ENCODE measurements at regions not wholly inside any gene's neighbourhood (a gene's known extent, or its start where the extent isn't known, plus 50 kb on each side); places are given as distances from the start of the nearest gene placed in this dataset.

DNA sequence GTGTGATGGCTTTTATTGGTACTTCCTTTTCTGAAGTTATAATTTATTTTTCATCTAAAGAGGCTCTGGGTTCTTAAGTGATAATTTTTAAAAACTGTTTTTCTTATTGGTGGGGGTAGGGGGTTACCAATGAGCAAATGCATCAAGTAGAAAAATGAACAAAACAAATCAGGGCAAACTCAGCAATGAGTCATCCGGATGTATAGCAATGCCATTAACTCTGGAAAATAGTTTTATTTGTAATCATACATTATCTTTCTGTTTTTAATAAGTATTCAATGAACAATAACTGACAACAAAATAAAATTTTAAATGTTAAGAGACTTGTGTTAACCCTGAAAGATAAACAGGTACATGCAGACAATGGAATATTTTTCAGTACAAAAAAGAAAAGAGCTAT is 67.6 kb downstream of the UFM1 start (continued):
- TF ChIP-seq POU5F1 (IDR thresholded peaks at IDR 0.05; ENCODE audit: borderline replicate concordance, low read depth, low read length, partially characterized antibody) (no peak), PURB (CRISPR knock-in tag; IDR thresholded peaks at IDR 0.05; ENCODE audit: low read depth) (no peak), KAT8 (IDR thresholded peaks at IDR 0.05; ENCODE audit: low read depth) (no peak), FOXM1 (IDR thresholded peaks at IDR 0.05; ENCODE audit: low read depth) (no peak), FOXM1 (CRISPR knock-in tag; IDR thresholded peaks at IDR 0.05; ENCODE audit: low read depth) (no peak)
- TF ChIP-seq, protein P1, sequence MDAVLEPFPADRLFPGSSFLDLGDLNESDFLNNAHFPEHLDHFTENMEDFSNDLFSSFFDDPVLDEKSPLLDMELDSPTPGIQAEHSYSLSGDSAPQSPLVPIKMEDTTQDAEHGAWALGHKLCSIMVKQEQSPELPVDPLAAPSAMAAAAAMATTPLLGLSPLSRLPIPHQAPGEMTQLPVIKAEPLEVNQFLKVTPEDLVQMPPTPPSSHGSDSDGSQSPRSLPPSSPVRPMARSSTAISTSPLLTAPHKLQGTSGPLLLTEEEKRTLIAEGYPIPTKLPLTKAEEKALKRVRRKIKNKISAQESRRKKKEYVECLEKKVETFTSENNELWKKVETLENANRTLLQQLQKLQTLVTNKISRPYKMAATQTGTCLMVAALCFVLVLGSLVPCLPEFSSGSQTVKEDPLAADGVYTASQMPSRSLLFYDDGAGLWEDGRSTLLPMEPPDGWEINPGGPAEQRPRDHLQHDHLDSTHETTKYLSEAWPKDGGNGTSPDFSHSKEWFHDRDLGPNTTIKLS (IDR thresholded peaks at IDR 0.05; ENCODE audit: borderline replicate concordance, low read depth): no peak

DNA sequence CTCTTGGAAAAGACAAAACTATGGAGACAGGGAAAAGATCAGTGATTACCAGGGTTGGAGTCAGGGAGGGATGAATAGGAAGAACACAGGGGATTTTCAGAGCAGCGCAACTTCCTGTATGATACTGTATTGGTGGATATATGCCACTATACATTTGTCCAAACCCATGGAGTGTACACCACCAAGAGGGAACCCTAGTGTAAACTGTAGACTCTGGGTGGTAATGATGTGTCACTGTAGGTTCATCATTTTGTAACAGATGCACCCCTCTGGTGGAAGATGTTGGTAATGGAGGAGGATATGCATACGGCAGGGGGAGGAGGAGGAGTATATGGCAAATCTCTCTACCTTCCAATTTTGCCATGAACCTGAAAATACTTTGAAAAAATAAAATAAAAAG is 68.1 kb downstream of the UFM1 start:
- DNase-seq (ENCODE audit: extremely low read depth in 1 of 4, low spot score in 3 of 4) (peak; percentile 12 to 30 (median 20)), FAIRE-seq (peak; percentile 61), ATAC-seq (peak; percentile 91)
- BruUV-seq (replicated peaks): no TSS peak
- Histone ChIP-seq H3K4me1 (replicated peaks in 1 of 2; ENCODE audit: control insufficient read depth in 2 of 2, insufficient read depth in 2 of 2, low read length in 2 of 2) (no peaks in the 10 kb centered on the region), H3K4me3 (no peak overlapping the region), H2AFZ (ENCODE audit: low read depth, low read length) (no peak overlapping the region), H3K4me2 (ENCODE audit: insufficient read depth, low read length) (no peak overlapping the region), H3K27ac (ENCODE audit: extremely low read depth, low read depth, low read length) (no peak overlapping the region), H3K9me1 (ENCODE audit: control insufficient read depth, insufficient read depth, low read length) (no peaks in the 10 kb centered on the region), H3K36me3 (ENCODE audit: control insufficient read depth, insufficient read depth, low read length) (no peaks in the 10 kb centered on the region), H3K9me3 (replicated peaks; ENCODE audit: control insufficient read depth, insufficient read depth, low read depth, low read length) (no peaks in the 10 kb centered on the region), H3K79me2 (ENCODE audit: control insufficient read depth, insufficient read depth, low read length) (no peaks in the 10 kb centered on the region), H3K27me3 (ENCODE audit: control insufficient read depth in 2 of 2, insufficient read depth in 2 of 2, low read length in 2 of 2) (no peaks in the 10 kb centered on the region), H4K20me1 (replicated peaks; ENCODE audit: control insufficient read depth, insufficient read depth, low read length) (no peaks in the 10 kb centered on the region), H3K9ac (ENCODE audit: insufficient read depth in 1 of 2, low read depth in 2 of 2, low read length in 2 of 2) (no peak overlapping the region)
- CTCF ChIA-PET (ENCODE audit: low intra/inter-chr PET ratio): no interaction called here
- intact Hi-C loops (cut with micrococcal nuclease) (no loop called here), in situ Hi-C loops (cut with MboI) (no loop called here)
- 0% methylated on average over 2 of the region's 2 CpGs for WGBS (ENCODE audit: insufficient coverage, low coverage, missing lambda C conversion rate)
- TF ChIP-seq RAD21 (CRISPR knock-in tag; conservative IDR thresholded peaks at IDR 0.05 in 1 of 2, IDR thresholded peaks at IDR 0.05 in 1 of 2): peak; percentile 24 to 50; a peak in 2 of 4 replicates
- no peak for TF ChIP-seq ZKSCAN1 (IDR thresholded peaks at IDR 0.05; ENCODE audit: low read depth, low read length)
- TF ChIP-seq COPS2 (conservative IDR thresholded peaks at IDR 0.05): no peak
- TF ChIP-seq, protein P2, sequence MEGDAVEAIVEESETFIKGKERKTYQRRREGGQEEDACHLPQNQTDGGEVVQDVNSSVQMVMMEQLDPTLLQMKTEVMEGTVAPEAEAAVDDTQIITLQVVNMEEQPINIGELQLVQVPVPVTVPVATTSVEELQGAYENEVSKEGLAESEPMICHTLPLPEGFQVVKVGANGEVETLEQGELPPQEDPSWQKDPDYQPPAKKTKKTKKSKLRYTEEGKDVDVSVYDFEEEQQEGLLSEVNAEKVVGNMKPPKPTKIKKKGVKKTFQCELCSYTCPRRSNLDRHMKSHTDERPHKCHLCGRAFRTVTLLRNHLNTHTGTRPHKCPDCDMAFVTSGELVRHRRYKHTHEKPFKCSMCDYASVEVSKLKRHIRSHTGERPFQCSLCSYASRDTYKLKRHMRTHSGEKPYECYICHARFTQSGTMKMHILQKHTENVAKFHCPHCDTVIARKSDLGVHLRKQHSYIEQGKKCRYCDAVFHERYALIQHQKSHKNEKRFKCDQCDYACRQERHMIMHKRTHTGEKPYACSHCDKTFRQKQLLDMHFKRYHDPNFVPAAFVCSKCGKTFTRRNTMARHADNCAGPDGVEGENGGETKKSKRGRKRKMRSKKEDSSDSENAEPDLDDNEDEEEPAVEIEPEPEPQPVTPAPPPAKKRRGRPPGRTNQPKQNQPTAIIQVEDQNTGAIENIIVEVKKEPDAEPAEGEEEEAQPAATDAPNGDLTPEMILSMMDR (IDR thresholded peaks at IDR 0.05 in 2 of 3, conservative IDR thresholded peaks at IDR 0.05 in 1 of 3; ENCODE audit: insufficient read depth in 2 of 3, low read depth in 1 of 3, low read length in 3 of 3): peak; percentile 40 to 50 (median 43); a peak in 3 of 6 replicates
- TF ChIP-seq, protein P3, sequence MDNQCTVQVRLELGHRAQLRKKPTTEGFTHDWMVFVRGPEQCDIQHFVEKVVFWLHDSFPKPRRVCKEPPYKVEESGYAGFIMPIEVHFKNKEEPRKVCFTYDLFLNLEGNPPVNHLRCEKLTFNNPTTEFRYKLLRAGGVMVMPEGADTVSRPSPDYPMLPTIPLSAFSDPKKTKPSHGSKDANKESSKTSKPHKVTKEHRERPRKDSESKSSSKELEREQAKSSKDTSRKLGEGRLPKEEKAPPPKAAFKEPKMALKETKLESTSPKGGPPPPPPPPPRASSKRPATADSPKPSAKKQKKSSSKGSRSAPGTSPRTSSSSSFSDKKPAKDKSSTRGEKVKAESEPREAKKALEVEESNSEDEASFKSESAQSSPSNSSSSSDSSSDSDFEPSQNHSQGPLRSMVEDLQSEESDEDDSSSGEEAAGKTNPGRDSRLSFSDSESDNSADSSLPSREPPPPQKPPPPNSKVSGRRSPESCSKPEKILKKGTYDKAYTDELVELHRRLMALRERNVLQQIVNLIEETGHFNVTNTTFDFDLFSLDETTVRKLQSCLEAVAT (IDR thresholded peaks at IDR 0.05): no peak
- no peak for TF ChIP-seq STAT5B (CRISPR knock-in tag; IDR thresholded peaks at IDR 0.05)
- TF ChIP-seq, protein P4, sequence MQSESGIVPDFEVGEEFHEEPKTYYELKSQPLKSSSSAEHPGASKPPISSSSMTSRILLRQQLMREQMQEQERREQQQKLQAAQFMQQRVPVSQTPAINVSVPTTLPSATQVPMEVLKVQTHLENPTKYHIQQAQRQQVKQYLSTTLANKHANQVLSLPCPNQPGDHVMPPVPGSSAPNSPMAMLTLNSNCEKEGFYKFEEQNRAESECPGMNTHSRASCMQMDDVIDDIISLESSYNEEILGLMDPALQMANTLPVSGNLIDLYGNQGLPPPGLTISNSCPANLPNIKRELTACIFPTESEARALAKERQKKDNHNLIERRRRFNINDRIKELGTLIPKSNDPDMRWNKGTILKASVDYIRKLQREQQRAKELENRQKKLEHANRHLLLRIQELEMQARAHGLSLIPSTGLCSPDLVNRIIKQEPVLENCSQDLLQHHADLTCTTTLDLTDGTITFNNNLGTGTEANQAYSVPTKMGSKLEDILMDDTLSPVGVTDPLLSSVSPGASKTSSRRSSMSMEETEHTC (IDR thresholded peaks at IDR 0.05): no peak
- peak; percentile 68 for TF ChIP-seq NFE2 (IDR thresholded peaks at IDR 0.05; ENCODE audit: low read depth)
- POLR2A ChIA-PET: no interaction called here
